ENCODE measurements at regions not wholly inside any gene's neighbourhood (a gene's known extent, or its start where the extent isn't known, plus 50 kb on each side); places are given as distances from the start of the nearest gene placed in this dataset.

GRCh38 chr4:129322920-129323319, 227.0 kb downstream of the C4orf33 start:
- TF ChIP-seq, protein P1, sequence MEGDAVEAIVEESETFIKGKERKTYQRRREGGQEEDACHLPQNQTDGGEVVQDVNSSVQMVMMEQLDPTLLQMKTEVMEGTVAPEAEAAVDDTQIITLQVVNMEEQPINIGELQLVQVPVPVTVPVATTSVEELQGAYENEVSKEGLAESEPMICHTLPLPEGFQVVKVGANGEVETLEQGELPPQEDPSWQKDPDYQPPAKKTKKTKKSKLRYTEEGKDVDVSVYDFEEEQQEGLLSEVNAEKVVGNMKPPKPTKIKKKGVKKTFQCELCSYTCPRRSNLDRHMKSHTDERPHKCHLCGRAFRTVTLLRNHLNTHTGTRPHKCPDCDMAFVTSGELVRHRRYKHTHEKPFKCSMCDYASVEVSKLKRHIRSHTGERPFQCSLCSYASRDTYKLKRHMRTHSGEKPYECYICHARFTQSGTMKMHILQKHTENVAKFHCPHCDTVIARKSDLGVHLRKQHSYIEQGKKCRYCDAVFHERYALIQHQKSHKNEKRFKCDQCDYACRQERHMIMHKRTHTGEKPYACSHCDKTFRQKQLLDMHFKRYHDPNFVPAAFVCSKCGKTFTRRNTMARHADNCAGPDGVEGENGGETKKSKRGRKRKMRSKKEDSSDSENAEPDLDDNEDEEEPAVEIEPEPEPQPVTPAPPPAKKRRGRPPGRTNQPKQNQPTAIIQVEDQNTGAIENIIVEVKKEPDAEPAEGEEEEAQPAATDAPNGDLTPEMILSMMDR (IDR thresholded peaks at IDR 0.05): no peak
- TF ChIP-seq EZH2 (IDR thresholded peaks at IDR 0.05; ENCODE audit: borderline replicate concordance, insufficient read depth, low read depth, low read length, poor library complexity, severe bottlenecking): no peak

All from B cell (primary cell).